Omental fat pad (tissue), 3 donors: ENCODE measurements at regions not wholly inside any gene's neighbourhood (a gene's known extent, or its start where the extent isn't known, plus 50 kb on each side); places are given as distances from the start of the nearest gene placed in this dataset.

ENCODE experiments used
- ATAC-seq: fragments of 150-250 bp; one replicate; pipeline ENCODE4 v1.9.1; 2016; ENCODE audit warnings: mild to moderate bottlenecking, moderate library complexity; ENCODE audit not compliant: low FRiP score
- DNase-seq: peaks from one replicate; pipeline ENCODE4 v3.0.0-alpha.2; 2019; ENCODE audit warnings: low spot score
- TF ChIP-seq, protein P1 (sequence below), 3 donors: fragments of 450-650 bp; IDR thresholded peaks; one replicate each; pipeline ENCODE4 v1.5.1; 2016 to 2017; ENCODE audit warnings: antibody characterized with exemption in 3 of 3, mild to moderate bottlenecking in 3 of 3, moderate library complexity in 2 of 3

DNA sequence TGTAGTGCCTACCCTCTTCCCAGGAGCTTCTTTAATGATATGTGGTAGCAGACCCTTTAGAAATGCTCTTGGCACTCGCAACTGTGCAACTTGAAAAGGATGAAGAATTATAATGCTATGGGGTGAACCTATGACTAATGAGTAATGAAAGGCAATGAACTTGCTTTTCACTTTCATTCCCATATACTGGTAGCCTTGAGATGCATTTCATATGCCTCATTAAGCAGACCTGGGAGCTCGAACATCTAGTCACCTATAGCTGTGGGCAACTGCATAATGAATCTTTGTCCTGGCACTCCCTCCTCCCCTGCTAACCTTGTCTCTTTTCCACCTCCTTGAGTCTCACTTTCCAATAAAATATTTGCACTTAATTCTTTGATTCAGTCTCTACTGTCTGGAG is 605.9 kb upstream of the DAB2 start:
- no peak for ATAC-seq
- DNase-seq = no peak
- TF ChIP-seq, protein P1, sequence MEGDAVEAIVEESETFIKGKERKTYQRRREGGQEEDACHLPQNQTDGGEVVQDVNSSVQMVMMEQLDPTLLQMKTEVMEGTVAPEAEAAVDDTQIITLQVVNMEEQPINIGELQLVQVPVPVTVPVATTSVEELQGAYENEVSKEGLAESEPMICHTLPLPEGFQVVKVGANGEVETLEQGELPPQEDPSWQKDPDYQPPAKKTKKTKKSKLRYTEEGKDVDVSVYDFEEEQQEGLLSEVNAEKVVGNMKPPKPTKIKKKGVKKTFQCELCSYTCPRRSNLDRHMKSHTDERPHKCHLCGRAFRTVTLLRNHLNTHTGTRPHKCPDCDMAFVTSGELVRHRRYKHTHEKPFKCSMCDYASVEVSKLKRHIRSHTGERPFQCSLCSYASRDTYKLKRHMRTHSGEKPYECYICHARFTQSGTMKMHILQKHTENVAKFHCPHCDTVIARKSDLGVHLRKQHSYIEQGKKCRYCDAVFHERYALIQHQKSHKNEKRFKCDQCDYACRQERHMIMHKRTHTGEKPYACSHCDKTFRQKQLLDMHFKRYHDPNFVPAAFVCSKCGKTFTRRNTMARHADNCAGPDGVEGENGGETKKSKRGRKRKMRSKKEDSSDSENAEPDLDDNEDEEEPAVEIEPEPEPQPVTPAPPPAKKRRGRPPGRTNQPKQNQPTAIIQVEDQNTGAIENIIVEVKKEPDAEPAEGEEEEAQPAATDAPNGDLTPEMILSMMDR (IDR thresholded peaks at IDR 0.05) = no peak

DNA sequence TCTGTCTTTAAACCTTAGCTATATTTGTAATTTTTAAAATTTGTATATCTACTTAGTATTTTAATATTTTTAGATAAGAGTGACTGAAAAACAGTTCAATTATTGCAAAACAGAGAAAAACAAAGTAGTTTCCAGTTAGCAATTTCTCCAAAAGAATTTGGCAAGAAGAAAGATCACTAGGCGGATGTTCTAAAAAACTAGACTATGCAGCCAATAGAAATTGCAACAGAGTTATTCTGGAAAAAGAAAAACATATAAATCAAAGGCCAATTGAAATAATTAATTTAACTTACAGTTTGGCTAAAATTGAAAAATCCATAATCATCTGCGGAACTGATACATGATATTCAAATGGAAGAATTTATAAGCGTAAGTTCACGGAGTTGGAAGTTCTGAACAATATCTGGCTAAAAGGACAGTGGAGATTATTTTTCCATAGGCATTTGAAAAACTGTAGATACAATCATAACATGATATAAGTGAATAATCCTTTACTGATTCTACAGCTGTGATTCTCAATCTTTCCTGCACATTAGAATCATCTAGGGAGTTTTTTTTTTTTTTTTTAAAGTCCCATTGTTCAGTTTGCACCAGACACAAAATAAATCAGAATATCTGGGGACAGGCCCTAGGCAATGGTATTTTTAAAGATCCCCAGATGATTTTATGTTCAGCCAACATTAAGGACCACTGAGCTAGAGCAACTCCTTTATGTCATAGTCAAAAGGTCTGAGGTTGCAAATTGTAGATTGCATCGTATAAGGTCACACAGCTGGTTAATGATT is 605.1 kb upstream of the DAB2 start:
- no peak for DNase-seq
- TF ChIP-seq, protein P1 (IDR thresholded peaks at IDR 0.05) = no peak
- ATAC-seq = no peak

DNA sequence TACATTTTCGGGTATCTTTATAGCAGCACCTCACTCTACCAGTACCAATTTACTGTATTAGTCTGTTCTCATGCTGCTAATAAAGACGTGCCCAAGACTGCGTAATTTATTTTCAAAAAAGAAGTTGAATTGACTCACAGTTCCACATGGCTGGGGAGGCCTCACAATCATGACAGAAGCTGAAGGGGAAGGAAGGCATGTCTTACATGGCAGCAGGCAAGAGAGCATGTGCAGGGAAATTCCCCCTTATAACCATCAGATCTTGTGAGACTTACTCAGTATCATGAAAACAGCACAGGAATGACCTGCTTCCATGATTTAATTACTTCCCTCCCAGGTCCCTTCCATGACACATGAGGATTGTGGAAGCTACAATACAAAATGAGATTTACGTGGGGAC is 602.6 kb upstream of the DAB2 start:
- DNase-seq = no peak
- ATAC-seq = no peak
- TF ChIP-seq, protein P1 (IDR thresholded peaks at IDR 0.05) = no peak

DNA sequence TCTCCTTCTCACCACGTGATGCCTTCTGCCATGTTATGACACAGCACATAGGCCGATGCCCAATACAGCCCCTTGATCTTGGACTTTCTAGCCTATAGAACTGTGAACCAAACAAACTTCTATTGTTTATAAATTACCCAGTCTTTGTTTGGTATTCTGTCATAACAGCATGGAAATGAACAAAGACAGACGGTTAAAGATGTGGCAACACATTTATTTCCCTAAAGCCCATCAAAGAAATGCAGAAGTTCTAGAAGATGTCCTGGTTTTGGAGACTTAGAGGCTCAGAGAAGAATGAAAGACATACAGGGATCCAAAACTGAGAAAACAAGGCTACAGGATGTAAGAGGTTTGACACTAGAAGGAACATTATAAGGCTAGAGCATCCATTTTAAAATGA is 600.8 kb upstream of the DAB2 start:
- TF ChIP-seq, protein P1 (IDR thresholded peaks at IDR 0.05) = no peak
- no peak for DNase-seq
- no peak for ATAC-seq

DNA sequence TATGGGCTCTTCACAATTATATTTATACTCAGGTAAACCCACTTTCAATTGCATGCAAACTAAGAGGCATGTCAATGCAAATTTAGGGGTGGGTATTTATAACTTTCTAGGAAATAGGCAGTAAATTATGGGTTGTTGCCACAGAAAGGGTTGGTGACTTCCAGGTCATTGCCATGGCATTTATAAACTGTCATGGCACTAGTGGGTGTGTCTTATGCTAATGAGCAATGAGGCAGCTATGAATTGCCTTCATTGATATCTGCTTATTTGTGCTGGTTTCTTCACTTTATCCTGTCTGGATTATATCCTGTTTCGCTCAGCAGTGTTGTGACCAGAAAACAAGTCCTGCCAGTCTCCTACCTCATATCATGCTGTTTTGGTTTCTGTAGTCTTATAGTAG is 597.3 kb upstream of the DAB2 start:
- TF ChIP-seq, protein P1 (IDR thresholded peaks at IDR 0.05) = no peak
- no peak for ATAC-seq
- no peak for DNase-seq

DNA sequence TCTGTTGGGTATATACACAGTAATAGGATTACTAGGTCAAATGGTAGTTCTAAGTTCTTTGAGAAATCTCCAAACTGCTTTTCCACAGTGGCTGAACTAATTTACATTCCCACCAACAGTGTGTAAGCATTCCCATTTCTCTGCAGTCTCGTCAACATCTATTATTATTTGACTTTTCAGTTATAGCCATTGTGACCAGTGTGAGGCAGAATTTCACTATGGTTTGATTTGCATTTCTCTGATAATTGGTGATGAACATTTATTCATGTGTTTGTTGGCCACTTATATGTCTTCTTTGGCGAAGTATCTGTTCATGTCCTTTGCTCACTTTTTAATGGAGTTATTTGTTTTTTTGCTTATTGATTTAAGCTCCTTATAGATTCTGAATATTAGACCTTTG is 596.2 kb upstream of the DAB2 start:
- TF ChIP-seq, protein P1 (IDR thresholded peaks at IDR 0.05) = no peak
- no peak for ATAC-seq
- no peak for DNase-seq

DNA sequence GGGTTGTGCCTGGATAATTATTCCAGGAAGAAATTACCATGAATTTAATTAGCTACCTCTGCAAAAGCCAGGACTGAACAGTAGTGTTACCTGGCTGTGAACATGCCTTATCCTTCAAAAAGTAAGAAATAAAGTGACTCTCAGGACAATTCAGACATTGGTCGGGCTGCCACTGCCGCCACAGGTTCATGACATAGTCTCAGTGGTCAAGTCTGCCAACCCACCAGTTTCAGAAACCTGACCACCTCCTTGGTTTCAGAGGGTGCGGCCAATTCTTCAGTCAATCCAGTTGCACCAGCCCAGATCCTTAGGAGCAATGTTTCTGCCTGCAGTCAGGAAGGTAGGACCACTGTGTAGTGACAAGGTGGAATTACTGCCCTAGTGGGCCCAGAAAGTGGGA is 593.1 kb upstream of the DAB2 start:
- DNase-seq = no peak
- TF ChIP-seq, protein P1 (IDR thresholded peaks at IDR 0.05) = no peak
- ATAC-seq = no peak
